Cardiac fibroblast (primary cell): ENCODE measurements at regions not wholly inside any gene's neighbourhood (a gene's known extent, or its start where the extent isn't known, plus 50 kb on each side); places are given as distances from the start of the nearest gene placed in this dataset.

Experiments used
- DNase-seq, 2 donors: peaks; one replicate each; pipeline versions ENCODE4 v3.0.0 to v3.0.0-alpha.2; 2010; ENCODE audit warnings: low read depth in 2 of 2
- H3K4me3 ChIP-seq, 2 donors: replicated peaks in 1 of 2; 1 replicate in 1 of 2; 2 replicates in 1 of 2; pipeline ENCODE4 v1.5.1; 2011; ENCODE audit warnings: low read depth in 2 of 2, low read length in 2 of 2, mild to moderate bottlenecking in 2 of 2, moderate library complexity in 1 of 2
- TF ChIP-seq, protein P1 (sequence below): IDR thresholded peaks from one replicate; pipeline ENCODE4 v1.5.1; 2011; ENCODE audit warnings: low read depth, mild to moderate bottlenecking, low read length, inconsistent platforms

DNA sequence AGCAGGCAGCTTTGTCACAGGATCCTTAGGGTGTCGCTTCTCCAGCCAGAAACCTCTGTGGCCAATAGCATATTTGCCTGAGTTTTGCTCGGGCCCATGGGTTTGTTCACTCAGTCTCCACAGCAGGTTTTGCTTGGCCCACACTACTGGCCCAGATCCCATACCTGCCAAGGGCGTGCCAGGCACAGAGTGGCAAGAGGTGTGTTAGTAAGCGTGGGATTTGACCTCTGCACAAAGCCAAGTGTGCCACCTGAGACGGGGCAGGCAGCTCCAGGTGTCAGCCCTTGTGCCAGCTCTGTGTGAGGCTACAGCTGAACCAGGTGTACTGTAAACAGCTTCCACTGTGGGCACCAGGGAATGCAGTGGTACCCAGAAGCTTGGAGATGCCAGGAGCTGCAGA lies 2003.0 kb downstream of the C4orf33 start:
- no peak for DNase-seq
- TF ChIP-seq, protein P1, sequence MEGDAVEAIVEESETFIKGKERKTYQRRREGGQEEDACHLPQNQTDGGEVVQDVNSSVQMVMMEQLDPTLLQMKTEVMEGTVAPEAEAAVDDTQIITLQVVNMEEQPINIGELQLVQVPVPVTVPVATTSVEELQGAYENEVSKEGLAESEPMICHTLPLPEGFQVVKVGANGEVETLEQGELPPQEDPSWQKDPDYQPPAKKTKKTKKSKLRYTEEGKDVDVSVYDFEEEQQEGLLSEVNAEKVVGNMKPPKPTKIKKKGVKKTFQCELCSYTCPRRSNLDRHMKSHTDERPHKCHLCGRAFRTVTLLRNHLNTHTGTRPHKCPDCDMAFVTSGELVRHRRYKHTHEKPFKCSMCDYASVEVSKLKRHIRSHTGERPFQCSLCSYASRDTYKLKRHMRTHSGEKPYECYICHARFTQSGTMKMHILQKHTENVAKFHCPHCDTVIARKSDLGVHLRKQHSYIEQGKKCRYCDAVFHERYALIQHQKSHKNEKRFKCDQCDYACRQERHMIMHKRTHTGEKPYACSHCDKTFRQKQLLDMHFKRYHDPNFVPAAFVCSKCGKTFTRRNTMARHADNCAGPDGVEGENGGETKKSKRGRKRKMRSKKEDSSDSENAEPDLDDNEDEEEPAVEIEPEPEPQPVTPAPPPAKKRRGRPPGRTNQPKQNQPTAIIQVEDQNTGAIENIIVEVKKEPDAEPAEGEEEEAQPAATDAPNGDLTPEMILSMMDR = no peak
- H3K4me3 ChIP-seq = no peak overlapping the region

GRCh38 chr4:131113273-131113672 lies 2017.3 kb downstream of the C4orf33 start:
- no peak overlapping the region for H3K4me3 ChIP-seq
- no peak for DNase-seq
- TF ChIP-seq, protein P1 = no peak

GRCh38 chr4:131113704-131114103 lies 2017.8 kb downstream of the C4orf33 start:
- TF ChIP-seq, protein P1 = no peak
- DNase-seq = no peak
- no peak overlapping the region for H3K4me3 ChIP-seq

DNA sequence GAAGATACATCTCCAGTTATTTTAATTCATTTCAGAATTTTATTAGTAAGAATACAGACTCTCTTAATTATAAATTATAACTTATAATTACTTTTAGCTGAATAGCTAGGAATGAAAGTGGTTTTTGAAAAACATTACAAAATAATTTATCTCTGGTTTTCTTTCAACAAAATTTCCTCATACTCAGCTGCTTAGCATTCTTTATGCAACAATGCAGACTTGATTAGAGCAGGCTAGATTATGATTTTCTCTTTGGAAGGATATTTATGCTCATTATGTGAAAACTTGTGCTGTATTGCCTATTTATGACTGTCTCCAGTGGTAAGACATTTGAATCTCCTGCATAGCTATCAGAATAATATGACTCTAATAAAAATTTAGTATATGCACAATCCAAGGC lies 2023.7 kb downstream of the C4orf33 start:
- TF ChIP-seq, protein P1 = no peak
- no peak overlapping the region for H3K4me3 ChIP-seq
- no peak for DNase-seq

GRCh38 chr4:131137196-131137595 lies 2011.9 kb upstream of the PCDH10 start:
- H3K4me3 ChIP-seq = no peak overlapping the region
- TF ChIP-seq, protein P1 = no peak
- no peak for DNase-seq

DNA sequence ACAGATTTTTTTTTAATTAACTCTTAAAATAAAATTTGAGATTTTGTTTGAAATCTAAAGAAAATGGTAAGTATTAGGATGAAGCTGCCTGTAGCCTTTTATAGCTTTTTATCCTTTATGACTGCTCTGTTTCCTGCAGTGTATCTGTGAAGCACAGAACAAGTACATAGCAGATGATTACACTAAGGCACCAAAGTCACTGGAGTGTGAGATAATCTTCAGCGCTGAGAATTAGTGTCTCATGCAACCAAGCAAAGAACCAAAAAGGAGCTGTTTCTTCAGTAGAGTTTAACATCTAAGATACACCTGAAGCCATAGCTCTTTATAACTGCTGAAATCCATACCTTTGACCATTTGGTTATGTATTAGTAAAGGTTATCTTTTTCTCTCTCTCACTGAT lies 1989.8 kb upstream of the PCDH10 start:
- DNase-seq = no peak
- no peak overlapping the region for H3K4me3 ChIP-seq
- TF ChIP-seq, protein P1 = no peak

GRCh38 chr4:131192318-131192717 lies 1956.8 kb upstream of the PCDH10 start:
- TF ChIP-seq, protein P1 = no peak
- H3K4me3 ChIP-seq = no peak overlapping the region
- DNase-seq = no peak
